ENCODE measurements at regions not wholly inside any gene's neighbourhood (a gene's known extent, or its start where the extent isn't known, plus 50 kb on each side); places are given as distances from the start of the nearest gene placed in this dataset. TPM values are rescaled to one million over a fixed set of nuclear protein-coding genes. Genes with fewer than 3 reads are reported as not detected.

- DNase-seq, result no peak
Measured at GRCh38 chr2:138830547-138830946, 50.4 kb upstream of the NXPH2 start.

Small RNAs in the stretch of these regions (small RNA-seq; reads per million reads assigned to genes)
- gene RF00139, result not detected
- 0.09 reads per million for gene RN7SKP286

Measured in occipital lobe (tissue), 2 donors.